PFSK-1 (cell line): ENCODE measurements at regions not wholly inside any gene's neighbourhood (a gene's known extent, or its start where the extent isn't known, plus 50 kb on each side); places are given as distances from the start of the nearest gene placed in this dataset.

ENCODE experiments used
- FOXP2 ChIP-seq: optimal IDR thresholded peaks from 2 replicates; pipeline ENCODE3; 2011; ENCODE audit warnings: borderline replicate concordance, control low read depth, inconsistent platforms; ENCODE audit not compliant: insufficient read depth; ENCODE audit errors: extremely low read length, extremely low read depth
- POLR2AphosphoS5 ChIP-seq: IDR thresholded peaks from 2 replicates; pipeline ENCODE4 v1.6.1; 2012; ENCODE audit warnings: low read depth, mild to moderate bottlenecking, control low read depth, low read length, moderate library complexity
- SIN3A ChIP-seq: IDR thresholded peaks from 2 replicates; pipeline ENCODE4 v1.6.1; 2012; ENCODE audit warnings: mild to moderate bottlenecking, low read length, moderate library complexity, borderline replicate concordance; ENCODE audit not compliant: insufficient read depth
- TAF1 ChIP-seq: IDR thresholded peaks from 2 replicates; pipeline ENCODE4 v1.6.1; 2012; ENCODE audit warnings: low read length, control low read depth, borderline replicate concordance; ENCODE audit not compliant: insufficient read depth
- TF ChIP-seq, protein P1 (sequence below), 2 experiments: IDR thresholded peaks; 2 replicates each; pipeline versions ENCODE4 v1.6.1 to v1.8.0; 2011 to 2012; ENCODE audit warnings: low read depth in 2 of 2, low read length in 2 of 2, control low read depth in 1 of 2, inconsistent platforms in 1 of 2, mild to moderate bottlenecking in 1 of 2, moderate library complexity in 1 of 2; ENCODE audit not compliant: insufficient read depth in 1 of 2

DNA sequence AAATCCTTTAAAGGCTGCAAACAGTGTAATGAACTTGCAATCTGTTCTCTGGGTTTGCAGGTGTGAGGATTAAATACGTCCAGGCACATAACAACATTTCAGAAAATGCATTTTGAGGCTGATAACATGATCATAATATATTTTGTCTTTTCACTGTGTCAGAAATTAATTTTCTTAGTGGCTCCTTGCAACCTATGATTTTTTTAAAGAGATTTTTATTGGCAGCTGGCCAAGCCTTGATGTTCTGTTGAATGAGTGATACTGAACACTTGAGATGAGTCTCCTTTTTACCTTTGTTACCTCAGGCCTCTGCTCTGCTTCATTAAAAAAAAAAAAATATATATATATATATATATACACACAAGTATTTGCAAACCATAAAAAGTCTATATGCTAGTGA, 68.2 kb upstream of the TENM3 start:
- TF ChIP-seq, protein P1, sequence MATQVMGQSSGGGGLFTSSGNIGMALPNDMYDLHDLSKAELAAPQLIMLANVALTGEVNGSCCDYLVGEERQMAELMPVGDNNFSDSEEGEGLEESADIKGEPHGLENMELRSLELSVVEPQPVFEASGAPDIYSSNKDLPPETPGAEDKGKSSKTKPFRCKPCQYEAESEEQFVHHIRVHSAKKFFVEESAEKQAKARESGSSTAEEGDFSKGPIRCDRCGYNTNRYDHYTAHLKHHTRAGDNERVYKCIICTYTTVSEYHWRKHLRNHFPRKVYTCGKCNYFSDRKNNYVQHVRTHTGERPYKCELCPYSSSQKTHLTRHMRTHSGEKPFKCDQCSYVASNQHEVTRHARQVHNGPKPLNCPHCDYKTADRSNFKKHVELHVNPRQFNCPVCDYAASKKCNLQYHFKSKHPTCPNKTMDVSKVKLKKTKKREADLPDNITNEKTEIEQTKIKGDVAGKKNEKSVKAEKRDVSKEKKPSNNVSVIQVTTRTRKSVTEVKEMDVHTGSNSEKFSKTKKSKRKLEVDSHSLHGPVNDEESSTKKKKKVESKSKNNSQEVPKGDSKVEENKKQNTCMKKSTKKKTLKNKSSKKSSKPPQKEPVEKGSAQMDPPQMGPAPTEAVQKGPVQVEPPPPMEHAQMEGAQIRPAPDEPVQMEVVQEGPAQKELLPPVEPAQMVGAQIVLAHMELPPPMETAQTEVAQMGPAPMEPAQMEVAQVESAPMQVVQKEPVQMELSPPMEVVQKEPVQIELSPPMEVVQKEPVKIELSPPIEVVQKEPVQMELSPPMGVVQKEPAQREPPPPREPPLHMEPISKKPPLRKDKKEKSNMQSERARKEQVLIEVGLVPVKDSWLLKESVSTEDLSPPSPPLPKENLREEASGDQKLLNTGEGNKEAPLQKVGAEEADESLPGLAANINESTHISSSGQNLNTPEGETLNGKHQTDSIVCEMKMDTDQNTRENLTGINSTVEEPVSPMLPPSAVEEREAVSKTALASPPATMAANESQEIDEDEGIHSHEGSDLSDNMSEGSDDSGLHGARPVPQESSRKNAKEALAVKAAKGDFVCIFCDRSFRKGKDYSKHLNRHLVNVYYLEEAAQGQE (IDR thresholded peaks at IDR 0.05; ENCODE audit: insufficient read depth in 1 of 2, low read depth in 2 of 2, low read length in 2 of 2) = no peak
- TF ChIP-seq POLR2AphosphoS5 = no peak
- TF ChIP-seq FOXP2 = no peak
- TF ChIP-seq TAF1 = no peak
- no peak for TF ChIP-seq SIN3A

DNA sequence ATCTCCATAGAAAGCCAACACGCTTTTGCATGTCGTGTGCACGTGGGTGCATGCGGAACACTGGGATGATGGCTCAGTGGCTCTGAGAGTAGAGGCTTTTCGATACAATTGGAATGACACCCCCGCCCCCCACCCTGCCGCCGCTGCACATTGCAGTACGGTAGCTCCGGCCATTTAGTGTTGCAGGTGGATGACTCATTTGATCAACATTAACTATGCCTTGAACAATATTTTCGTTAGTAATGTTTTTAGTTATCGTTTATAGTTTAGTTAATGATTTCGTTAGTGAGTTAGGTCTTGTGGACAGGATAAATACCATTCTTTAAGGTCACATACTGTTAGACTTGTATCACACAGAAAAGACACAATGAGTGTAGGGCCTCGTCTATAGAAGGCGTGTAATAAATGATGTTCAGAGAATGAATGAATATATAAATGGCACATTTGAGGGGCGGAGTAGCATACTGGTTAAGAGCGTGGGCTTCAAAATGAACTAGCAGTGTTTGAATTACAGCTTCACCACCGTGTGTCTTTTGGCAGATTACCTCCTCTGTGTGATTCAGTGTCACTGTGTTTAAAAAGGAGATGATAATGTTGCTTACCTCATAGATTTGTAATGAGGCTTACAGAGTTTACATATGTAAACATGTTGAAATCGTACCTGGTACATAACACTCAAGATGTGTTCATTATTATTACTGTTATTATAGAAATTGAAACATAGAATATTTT, 67.2 kb upstream of the TENM3 start:
- TF ChIP-seq SIN3A (no peak), FOXP2 (no peak), TAF1 (no peak), POLR2AphosphoS5 (no peak)
- TF ChIP-seq, protein P1 (IDR thresholded peaks at IDR 0.05; ENCODE audit: insufficient read depth in 1 of 2, low read depth in 2 of 2, low read length in 2 of 2) = no peak

DNA sequence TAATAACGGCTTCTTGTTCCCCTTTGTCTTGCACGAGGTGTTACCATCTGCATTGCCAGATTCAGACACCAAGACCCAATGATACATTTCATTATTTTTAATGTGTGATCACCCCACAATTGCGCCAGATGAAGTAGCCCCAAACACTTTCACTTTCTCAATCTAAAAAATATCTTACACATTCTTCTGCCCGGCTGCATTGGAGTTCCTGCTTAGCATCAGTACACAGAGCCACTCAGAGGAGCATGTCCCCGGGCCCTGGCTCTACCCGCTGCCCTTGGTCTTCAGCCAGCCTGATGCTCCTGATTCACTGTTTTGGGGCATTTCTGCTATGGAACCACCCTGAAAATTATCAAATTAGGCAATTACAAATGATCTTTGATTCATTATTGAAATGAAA, 66.0 kb upstream of the TENM3 start:
- TF ChIP-seq FOXP2 = no peak
- TF ChIP-seq SIN3A = no peak
- TF ChIP-seq, protein P1 (IDR thresholded peaks at IDR 0.05; ENCODE audit: insufficient read depth in 1 of 2, low read depth in 2 of 2, low read length in 2 of 2) = no peak

DNA sequence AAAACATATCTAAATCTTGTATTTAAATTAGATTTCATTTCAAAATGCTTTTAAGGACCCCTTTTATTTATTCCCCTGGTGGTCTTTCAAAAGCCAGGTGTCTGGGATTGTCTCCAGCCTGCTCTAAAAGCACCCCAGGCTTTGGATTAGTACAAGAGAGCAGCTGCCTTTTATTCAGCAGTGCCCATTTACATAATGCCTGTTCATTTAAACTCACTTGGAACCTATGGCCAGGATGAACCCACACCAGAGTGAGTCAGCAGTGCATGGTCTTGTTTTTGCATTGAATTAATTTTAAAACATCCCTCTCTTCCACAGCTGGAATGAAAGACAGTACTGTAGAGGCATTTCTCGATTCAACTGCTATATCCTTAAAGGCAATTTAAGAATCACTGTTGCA, 64.1 kb upstream of the TENM3 start:
- TF ChIP-seq SIN3A (no peak), TAF1 (no peak), FOXP2 (no peak), POLR2AphosphoS5 (no peak)
- TF ChIP-seq, protein P1 (IDR thresholded peaks at IDR 0.05; ENCODE audit: insufficient read depth in 1 of 2, low read depth in 2 of 2, low read length in 2 of 2) = no peak

DNA sequence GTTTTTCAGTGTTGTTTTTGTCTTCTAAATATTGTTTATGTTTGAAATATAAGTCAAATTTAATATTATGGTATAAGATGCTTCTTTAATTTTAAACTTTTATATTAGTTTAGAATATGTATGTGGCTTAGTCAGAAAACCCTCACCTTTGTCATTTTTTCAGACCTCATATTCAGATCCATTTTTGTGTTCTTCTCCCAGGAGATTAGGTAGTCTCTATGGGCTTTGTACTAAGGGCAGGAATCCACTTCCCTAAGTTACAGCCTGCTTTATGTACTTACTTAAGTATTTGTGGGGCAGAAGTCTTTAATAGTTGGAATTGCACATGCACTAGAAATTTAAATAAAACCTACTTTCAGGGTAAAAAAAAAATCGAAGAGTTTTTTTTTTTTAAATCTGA, 63.5 kb upstream of the TENM3 start:
- TF ChIP-seq TAF1 = no peak
- TF ChIP-seq, protein P1 (IDR thresholded peaks at IDR 0.05; ENCODE audit: insufficient read depth in 1 of 2, low read depth in 2 of 2, low read length in 2 of 2) = no peak
- TF ChIP-seq FOXP2 = no peak
- TF ChIP-seq SIN3A = no peak
- TF ChIP-seq POLR2AphosphoS5 = no peak
